GM21390 (cell line): ENCODE measurements at regions not wholly inside any gene's neighbourhood (a gene's known extent, or its start where the extent isn't known, plus 50 kb on each side); places are given as distances from the start of the nearest gene placed in this dataset.
"Not testable (repeated sequence)": the region's sequence is repeated elsewhere in the genome, so short reads cannot be mapped to it uniquely, and the experiment has no call there.

ENCODE experiments used
- ATAC-seq: cut with Tn5 transposase; IDR thresholded peaks from one replicate; pipeline ENCODE4 v1.9.1; 2021; ENCODE audit not compliant: unreplicated experiment

- no peak for ATAC-seq
Observed at GRCh38 chr5:82447913-82448312, 169.8 kb upstream of the RPS23 start.

- no peak for ATAC-seq
Observed at GRCh38 chr5:82446809-82447208, 168.7 kb upstream of the RPS23 start.

- no peak for ATAC-seq
Observed at GRCh38 chr5:82445726-82446335, 167.7 kb upstream of the RPS23 start.

GRCh38 chr5:82439750-82440445 is 161.7 kb upstream of the RPS23 start:
- ATAC-seq: no peak

- ATAC-seq: not testable (repeated sequence)
Observed at GRCh38 chr5:82437565-82437964, 159.4 kb upstream of the RPS23 start.

- ATAC-seq: no peak
Observed at GRCh38 chr5:82436291-82436690, 158.1 kb upstream of the RPS23 start.

GRCh38 chr5:82434696-82435660 is 156.8 kb upstream of the RPS23 start:
- not testable (repeated sequence) for ATAC-seq

- no peak for ATAC-seq
Observed at GRCh38 chr5:82426464-82427154, 148.5 kb upstream of the RPS23 start.

- no peak for ATAC-seq
Observed at GRCh38 chr5:82425591-82425990, 147.4 kb upstream of the RPS23 start.

- ATAC-seq: no peak
Observed at GRCh38 chr5:82424211-82424610, 146.1 kb upstream of the RPS23 start.

- no peak for ATAC-seq
Observed at GRCh38 chr5:82422751-82423181, 144.6 kb upstream of the RPS23 start.

GRCh38 chr5:82422001-82422740 is 144.0 kb upstream of the RPS23 start:
- ATAC-seq: no peak

GRCh38 chr5:82421119-82421518 is 143.0 kb upstream of the RPS23 start:
- no peak for ATAC-seq

GRCh38 chr5:82420524-82420923 is 142.4 kb upstream of the RPS23 start:
- not testable (repeated sequence) for ATAC-seq

- no peak for ATAC-seq
Observed at GRCh38 chr5:82419559-82420332, 141.6 kb upstream of the RPS23 start.

- ATAC-seq: no peak
Observed at GRCh38 chr5:82418608-82418950, 140.4 kb upstream of the RPS23 start.

- ATAC-seq: no peak
Observed at GRCh38 chr5:82417776-82418607, 139.8 kb upstream of the RPS23 start.

GRCh38 chr5:82416512-82416911 is 138.4 kb upstream of the RPS23 start:
- ATAC-seq: no peak

- no peak for ATAC-seq
Observed at GRCh38 chr5:82414041-82414388, 135.9 kb upstream of the RPS23 start.
